ENCODE measurements at regions not wholly inside any gene's neighbourhood (a gene's known extent, or its start where the extent isn't known, plus 50 kb on each side); places are given as distances from the start of the nearest gene placed in this dataset.

DNA sequence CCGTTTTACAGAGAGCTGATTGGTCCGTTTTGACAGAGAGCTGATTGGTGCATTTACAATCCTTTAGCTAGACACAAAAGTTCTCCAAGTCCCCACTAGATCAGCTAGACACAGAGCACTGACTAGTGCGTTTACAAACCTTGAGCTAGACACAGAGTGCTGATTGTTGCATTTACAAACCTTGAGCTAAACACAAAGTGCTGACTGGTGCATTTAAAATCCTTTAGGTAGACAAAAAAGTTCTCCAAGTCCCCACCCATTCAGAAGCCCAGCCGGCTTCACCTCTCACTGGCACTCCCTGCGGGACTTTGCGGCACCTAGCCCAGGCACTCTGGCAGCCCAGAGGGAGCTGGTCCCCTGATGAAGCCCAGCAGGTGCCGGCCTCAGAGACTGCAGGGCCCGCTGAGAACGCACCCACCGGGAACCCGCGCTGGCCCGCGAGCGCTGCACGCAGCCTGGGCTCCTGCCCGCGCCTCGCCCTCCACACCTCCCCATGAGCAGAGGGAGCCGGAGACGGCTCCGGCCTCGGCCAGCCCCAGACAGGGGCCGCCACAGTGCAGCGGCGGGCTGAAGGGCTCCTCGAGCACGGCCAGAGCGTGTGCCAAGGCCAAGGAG is 508.1 kb upstream of the CHAC2 start:
- DNase-seq (ENCODE audit: low spot score) = no peak

- no peak for DNase-seq (ENCODE audit: low spot score)
Measured at GRCh38 chr2:53257287-53257686, 510.3 kb upstream of the CHAC2 start.

- no peak for DNase-seq (ENCODE audit: low spot score)
Measured at GRCh38 chr2:53253244-53253643, 514.4 kb upstream of the CHAC2 start.

DNA sequence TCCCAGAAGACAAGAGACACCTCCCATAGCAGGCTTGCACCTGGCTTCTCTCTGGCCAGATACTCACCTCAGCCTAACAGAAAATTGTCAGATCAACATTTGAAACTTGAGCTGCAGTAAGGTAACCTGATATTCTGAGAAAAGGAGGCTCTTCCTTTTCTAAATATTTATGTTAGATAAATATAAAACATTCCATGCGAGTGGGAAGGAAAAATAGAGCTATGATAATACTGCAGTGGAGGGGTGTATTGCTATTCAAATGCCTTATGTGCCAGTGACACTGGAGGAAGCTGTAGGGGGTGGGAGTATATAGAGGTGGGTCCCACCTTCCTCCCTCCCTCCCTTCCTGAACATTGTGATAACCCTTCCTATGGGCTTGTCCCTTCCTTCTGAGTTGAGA is 515.5 kb upstream of the CHAC2 start:
- DNase-seq (ENCODE audit: low spot score) = no peak

DNA sequence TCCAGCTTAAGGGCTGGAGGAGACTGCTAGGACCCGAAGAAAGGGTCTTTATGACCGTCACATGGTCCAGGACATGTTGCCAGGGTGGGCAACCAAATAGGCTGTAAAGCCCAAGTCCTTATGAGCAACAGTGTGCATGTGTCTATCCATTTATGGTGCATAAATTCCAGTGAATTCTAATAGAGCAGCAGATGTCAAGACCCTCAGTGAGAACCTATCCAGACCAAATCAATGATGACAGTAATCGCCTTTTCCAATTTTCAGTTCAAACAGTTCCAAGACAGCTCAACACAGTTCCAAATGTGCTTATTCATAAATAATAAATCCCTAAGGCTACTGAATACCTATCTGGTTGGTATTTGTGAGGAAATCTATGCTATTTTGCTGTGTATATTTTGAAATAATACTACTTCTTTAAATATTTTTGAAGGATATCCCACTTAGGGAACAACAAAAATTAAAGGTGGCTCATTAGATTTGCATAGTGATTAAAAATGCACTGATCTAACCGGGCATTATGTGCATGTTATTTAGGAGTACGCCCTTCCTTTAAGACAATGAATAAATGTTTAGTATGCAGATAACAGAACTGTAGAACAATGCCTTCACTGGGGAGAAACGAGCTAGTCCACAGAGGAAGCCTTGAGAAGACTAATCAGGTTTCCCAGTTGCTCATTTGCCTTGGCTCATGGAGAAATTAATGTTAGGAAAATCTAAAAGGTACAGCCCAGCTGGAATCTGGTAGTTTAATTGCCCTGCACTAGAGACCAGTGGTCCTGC is 519.5 kb upstream of the CHAC2 start:
- DNase-seq (ENCODE audit: low spot score) = no peak

- no peak for DNase-seq (ENCODE audit: low spot score)
Measured at GRCh38 chr2:53243430-53243829, 524.2 kb upstream of the CHAC2 start.

- no peak for DNase-seq (ENCODE audit: low spot score)
Measured at GRCh38 chr2:53242090-53242489, 525.5 kb upstream of the CHAC2 start.

GRCh38 chr2:53235836-53236582 is 531.6 kb upstream of the CHAC2 start:
- DNase-seq (ENCODE audit: low spot score) = no peak

- no peak for DNase-seq (ENCODE audit: low spot score)
Measured at GRCh38 chr2:53234548-53234903, 533.1 kb upstream of the CHAC2 start.

DNA sequence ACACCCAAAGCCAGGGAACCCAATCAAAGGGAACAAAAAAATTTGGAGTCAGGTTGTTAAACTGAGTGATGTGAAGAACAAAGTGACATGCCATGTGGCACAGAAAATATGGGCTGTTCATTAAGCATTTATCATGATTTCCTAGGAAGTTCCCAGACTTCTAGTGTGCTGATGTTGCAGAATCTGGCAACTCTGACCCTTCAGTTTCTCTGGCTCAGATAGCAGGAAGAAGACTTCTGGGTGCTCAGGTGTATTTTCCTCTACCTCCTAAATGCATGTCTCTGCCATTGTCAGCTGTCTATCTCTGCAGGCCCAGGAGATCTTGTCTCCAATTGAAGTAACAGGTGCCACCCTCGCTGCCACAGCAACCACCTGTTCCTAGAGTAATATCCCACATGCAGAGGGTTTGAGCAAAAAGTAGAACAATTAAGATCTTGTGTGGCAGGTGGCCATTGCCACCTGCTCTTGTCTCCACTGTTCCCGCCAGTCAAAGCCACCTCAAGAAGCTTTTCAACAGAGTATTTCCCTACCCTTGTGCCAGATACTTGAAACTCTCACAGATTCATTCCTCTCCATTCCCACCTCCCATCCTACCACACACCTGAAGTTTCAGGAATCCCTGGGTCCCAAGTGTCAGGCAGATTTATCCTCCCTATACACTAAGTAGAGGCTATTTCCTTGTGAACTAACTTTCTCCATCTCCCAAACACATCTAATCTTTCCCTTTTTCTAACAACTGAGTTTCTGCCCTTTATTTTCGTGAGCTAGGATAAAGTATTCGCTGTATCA is 533.7 kb upstream of the CHAC2 start:
- no peak for DNase-seq (ENCODE audit: low spot score)

- no peak for DNase-seq (ENCODE audit: low spot score)
Measured at GRCh38 chr2:53231908-53232307, 535.7 kb upstream of the CHAC2 start.

GRCh38 chr2:53230691-53231090 is 536.9 kb upstream of the CHAC2 start:
- DNase-seq (ENCODE audit: low spot score) = no peak

DNA sequence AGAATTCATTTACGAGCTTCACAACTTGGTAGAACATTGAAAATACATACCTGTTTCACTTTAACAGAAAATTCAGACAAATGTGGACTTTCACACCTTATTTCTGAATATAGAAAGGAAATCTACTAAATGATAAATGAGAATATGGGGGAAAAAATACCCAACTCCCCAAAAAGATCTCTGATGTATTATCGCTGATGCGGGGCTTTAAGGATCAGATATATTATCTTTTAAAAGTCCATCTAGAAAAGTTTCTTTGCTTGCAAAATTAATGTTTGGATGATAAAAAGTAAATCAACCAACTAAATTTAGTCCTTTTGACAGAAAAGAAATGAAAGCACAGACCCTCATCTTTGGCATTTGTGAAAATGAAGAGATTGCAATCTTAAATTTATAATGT is 540.1 kb upstream of the CHAC2 start:
- DNase-seq (ENCODE audit: low spot score) = no peak

GRCh38 chr2:53220969-53221368 is 546.6 kb upstream of the CHAC2 start:
- no peak for DNase-seq (ENCODE audit: low spot score)

DNA sequence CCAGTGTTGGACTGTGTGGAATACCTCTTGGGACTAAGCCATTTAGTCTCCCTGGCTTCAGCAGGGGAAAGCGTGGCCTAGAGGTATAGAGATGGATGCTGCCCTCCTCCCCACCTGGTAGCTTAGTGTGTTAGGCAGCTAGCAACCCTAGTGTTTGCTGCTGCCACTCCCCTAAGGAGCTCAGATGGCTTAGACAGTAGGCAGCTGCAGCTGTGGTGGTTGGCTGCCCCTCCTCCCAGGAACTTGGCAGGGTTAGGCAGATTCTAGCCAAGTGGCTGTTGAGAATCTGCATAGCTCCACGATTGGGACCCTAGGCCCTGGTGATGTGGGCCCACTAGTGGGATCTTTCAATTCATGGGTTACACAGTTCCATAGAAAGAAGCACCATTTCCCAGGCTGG is 550.4 kb upstream of the CHAC2 start:
- DNase-seq (ENCODE audit: low spot score) = no peak

DNA sequence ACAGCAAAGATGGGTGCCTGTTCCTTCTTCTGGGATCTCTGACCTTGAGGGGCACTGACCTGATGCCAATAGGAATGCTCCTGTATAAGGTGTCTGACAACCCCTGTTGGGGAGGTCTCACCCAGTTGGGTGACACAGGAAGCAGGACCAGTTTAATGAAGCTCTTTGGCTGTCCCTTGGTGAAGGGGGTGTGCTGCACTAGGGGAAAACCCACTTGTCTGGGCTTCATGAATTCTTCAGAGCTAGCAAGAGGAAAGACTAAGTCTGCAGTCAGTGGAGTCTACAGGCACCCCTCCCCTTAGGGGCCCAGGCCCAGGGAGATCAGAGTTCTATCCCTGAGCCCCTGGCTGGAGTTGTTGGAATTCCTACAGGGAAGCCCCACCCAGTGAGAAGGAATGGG is 550.8 kb upstream of the CHAC2 start:
- DNase-seq (ENCODE audit: low spot score) = no peak

- no peak for DNase-seq (ENCODE audit: low spot score)
Measured at GRCh38 chr2:53212576-53212975, 555.0 kb upstream of the CHAC2 start.

- DNase-seq (ENCODE audit: low spot score) = no peak
Measured at GRCh38 chr2:53211201-53211774, 556.3 kb upstream of the CHAC2 start.

- DNase-seq (ENCODE audit: low spot score) = peak; percentile 2
Measured at GRCh38 chr2:53210538-53210937, 557.1 kb upstream of the CHAC2 start.

GRCh38 chr2:53209679-53210458 is 557.7 kb upstream of the CHAC2 start:
- DNase-seq (ENCODE audit: low spot score) = no peak

DNA sequence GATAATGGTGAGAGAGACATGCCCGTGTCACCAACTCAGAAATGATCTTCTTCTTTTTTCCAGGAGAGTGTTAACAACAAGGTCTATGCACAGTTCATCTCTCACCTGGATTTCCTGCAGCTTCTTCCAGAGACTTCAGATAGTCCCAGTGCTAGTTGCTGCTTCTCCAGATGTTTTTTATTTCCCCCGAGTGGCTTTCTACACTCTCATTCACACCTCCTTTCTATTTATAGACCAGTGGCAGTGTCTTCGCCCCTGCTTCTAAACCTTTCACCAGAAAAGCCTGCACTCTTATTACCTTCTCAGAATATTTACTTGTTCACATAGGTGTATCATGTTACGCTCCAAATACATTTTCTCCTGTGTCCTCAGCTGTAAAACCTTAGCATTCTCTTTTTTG is 558.8 kb upstream of the CHAC2 start:
- DNase-seq (ENCODE audit: low spot score) = no peak

Measured in RKO (cell line).